ENCODE measurements at regions not wholly inside any gene's neighbourhood (a gene's known extent, or its start where the extent isn't known, plus 50 kb on each side); places are given as distances from the start of the nearest gene placed in this dataset.

- Histone ChIP-seq H3K36me3 (ENCODE audit: control insufficient read depth in 4 of 4, insufficient read depth in 3 of 4, low read depth in 1 of 4, low read length in 3 of 4) (no peaks in the 10 kb centered on the region), H3K4me3 (ENCODE audit: low read depth in 1 of 3, low read length in 3 of 3) (peak overlapping the region in 2 of 3 donors; percentile 48), H3K27me3 (ENCODE audit: control insufficient read depth in 4 of 4, insufficient read depth in 4 of 4, low read length in 3 of 4) (no peaks in the 10 kb centered on the region), H3K9me3 (ENCODE audit: control insufficient read depth in 4 of 4, low read length in 3 of 4) (no peaks in the 10 kb centered on the region), H3K27ac (ENCODE audit: low read depth in 1 of 2, low read length in 2 of 2) (peak overlapping the region; percentile 92 to 93), H3K9ac (ENCODE audit: low read depth in 1 of 2, low read length in 2 of 2) (peak overlapping the region; percentile 10 to 86), H3K4me1 (ENCODE audit: control insufficient read depth in 4 of 4, insufficient read depth in 4 of 4, low read length in 3 of 4) (peaks cover 29 to 93% (median 82%) of the 10 kb centered on the region in 4 donors)
- WGBS = 69% methylated on average over 8 of the region's 8 CpGs
- no peak for DNase-seq (ENCODE audit: low spot score)
- TF ChIP-seq ATF3 (IDR thresholded peaks at IDR 0.05) = no peak
- TF ChIP-seq EGR1 (IDR thresholded peaks at IDR 0.05; ENCODE audit: low read depth in 2 of 2) = no peak
- TF ChIP-seq SP1 (IDR thresholded peaks at IDR 0.05) = no peak
- TF ChIP-seq MAX (IDR thresholded peaks at IDR 0.05) = no peak
- TF ChIP-seq JUND (IDR thresholded peaks at IDR 0.05) = no peak
- TF ChIP-seq RAD21 (IDR thresholded peaks at IDR 0.05) = peak in 1 of 2 donors; percentile 6
- TF ChIP-seq YY1 (IDR thresholded peaks at IDR 0.05) = no peak
- no peak for TF ChIP-seq NR2F2 (IDR thresholded peaks at IDR 0.05)
Observed at GRCh38 chr17:77386502-77387192, 245.9 kb downstream of the SEC14L1 start.

GRCh38 chr17:77387891-77388290 lies 247.1 kb downstream of the SEC14L1 start:
- Histone ChIP-seq H3K4me3 (ENCODE audit: low read depth in 1 of 3, low read length in 3 of 3) (peak overlapping the region; percentile 48 to 72 (median 57)), H3K27ac (ENCODE audit: low read depth in 1 of 2, low read length in 2 of 2) (peak overlapping the region; percentile 92 to 93)
- DNase-seq (ENCODE audit: low spot score) = no peak

More at GRCh38 chr17:77387891-77388290, 247.1 kb downstream of the SEC14L1 start:
- 60% methylated on average over 14 of the region's 14 CpGs for WGBS
- Histone ChIP-seq H3K9ac (ENCODE audit: low read depth in 1 of 2, low read length in 2 of 2) (peak overlapping the region; percentile 31 to 89), H3K9me3 (ENCODE audit: control insufficient read depth in 4 of 4, low read length in 3 of 4) (no peaks in the 10 kb centered on the region), H3K4me1 (ENCODE audit: control insufficient read depth in 4 of 4, insufficient read depth in 4 of 4, low read length in 3 of 4) (peaks cover 29 to 94% (median 84%) of the 10 kb centered on the region in 4 donors), H3K27me3 (ENCODE audit: control insufficient read depth in 4 of 4, insufficient read depth in 4 of 4, low read length in 3 of 4) (no peaks in the 10 kb centered on the region), H3K36me3 (ENCODE audit: control insufficient read depth in 4 of 4, insufficient read depth in 3 of 4, low read depth in 1 of 4, low read length in 3 of 4) (no peaks in the 10 kb centered on the region)
- TF ChIP-seq FOXA2 (IDR thresholded peaks at IDR 0.05) = no peak
- no peak for TF ChIP-seq REST (IDR thresholded peaks at IDR 0.05)
- TF ChIP-seq TAF1 (conservative IDR thresholded peaks at IDR 0.05) = no peak
- no peak for TF ChIP-seq RAD21 (IDR thresholded peaks at IDR 0.05)
- no peak for TF ChIP-seq MAX (IDR thresholded peaks at IDR 0.05)
- TF ChIP-seq SP1 (IDR thresholded peaks at IDR 0.05) = no peak
- TF ChIP-seq EGR1 (IDR thresholded peaks at IDR 0.05; ENCODE audit: low read depth in 2 of 2) = no peak
- no peak for TF ChIP-seq GABPA (IDR thresholded peaks at IDR 0.05 in 1 of 2, conservative IDR thresholded peaks at IDR 0.05 in 1 of 2)
- TF ChIP-seq CTCF (IDR thresholded peaks at IDR 0.05; ENCODE audit: low read depth, low read length, missing input control) = no peak
- TF ChIP-seq HNF4A (conservative IDR thresholded peaks at IDR 0.05) = no peak

Measured in liver (tissue), 8 donors.